Body of pancreas (tissue), 4 donors: ENCODE measurements at regions not wholly inside any gene's neighbourhood (a gene's known extent, or its start where the extent isn't known, plus 50 kb on each side); places are given as distances from the start of the nearest gene placed in this dataset.

Experiments
- POLR2A ChIP-seq, 3 donors: fragments of 450-650 bp; IDR thresholded peaks; one replicate each; pipeline ENCODE4 v1.6.1; 2016; ENCODE audit warnings: antibody characterized with exemption in 3 of 3, mild to moderate bottlenecking in 2 of 3
- TF ChIP-seq, protein P1 (sequence below), 7 experiments: fragments of 450-650 bp in 4 of 7; fragments of 200-600 bp in 3 of 7; sonication (generic) in 3 of 7; IDR thresholded peaks; one replicate each; pipeline ENCODE4 v1.5.1; 2016 to 2019; ENCODE audit warnings: antibody characterized with exemption in 7 of 7

DNA sequence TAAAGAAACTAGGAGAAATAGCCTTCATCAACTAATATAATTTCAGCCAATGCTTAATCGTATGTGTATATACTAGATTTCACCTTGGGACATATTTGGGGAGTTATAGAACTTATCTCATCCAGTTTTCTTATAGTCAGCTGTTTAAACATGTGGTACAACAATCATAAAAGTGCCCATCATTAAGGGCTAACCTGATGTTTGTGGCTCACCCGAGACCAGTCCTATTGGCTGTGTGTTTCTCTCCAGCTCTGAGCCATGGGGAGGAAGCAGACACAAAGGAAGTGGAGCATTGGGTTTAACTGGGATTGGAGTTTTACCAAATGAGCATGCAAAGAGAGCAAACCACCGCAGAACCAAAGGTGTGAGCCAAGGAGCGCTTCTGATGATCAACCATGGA lies 114.3 kb upstream of the KLF12 start:
- TF ChIP-seq, protein P1, sequence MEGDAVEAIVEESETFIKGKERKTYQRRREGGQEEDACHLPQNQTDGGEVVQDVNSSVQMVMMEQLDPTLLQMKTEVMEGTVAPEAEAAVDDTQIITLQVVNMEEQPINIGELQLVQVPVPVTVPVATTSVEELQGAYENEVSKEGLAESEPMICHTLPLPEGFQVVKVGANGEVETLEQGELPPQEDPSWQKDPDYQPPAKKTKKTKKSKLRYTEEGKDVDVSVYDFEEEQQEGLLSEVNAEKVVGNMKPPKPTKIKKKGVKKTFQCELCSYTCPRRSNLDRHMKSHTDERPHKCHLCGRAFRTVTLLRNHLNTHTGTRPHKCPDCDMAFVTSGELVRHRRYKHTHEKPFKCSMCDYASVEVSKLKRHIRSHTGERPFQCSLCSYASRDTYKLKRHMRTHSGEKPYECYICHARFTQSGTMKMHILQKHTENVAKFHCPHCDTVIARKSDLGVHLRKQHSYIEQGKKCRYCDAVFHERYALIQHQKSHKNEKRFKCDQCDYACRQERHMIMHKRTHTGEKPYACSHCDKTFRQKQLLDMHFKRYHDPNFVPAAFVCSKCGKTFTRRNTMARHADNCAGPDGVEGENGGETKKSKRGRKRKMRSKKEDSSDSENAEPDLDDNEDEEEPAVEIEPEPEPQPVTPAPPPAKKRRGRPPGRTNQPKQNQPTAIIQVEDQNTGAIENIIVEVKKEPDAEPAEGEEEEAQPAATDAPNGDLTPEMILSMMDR (IDR thresholded peaks at IDR 0.05) = no peak
- TF ChIP-seq POLR2A (IDR thresholded peaks at IDR 0.05) = no peak
